Tibial nerve (tissue), 4 donors: ENCODE measurements at regions not wholly inside any gene's neighbourhood (a gene's known extent, or its start where the extent isn't known, plus 50 kb on each side); places are given as distances from the start of the nearest gene placed in this dataset.

Experiments used
- CTCF ChIP-seq, 5 experiments: fragments of 200-600 bp in 3 of 5; fragments of 450-650 bp in 2 of 5; sonication (generic) in 3 of 5; IDR thresholded peaks; one replicate each; pipeline ENCODE4 v1.5.1; 2016 to 2019; ENCODE audit warnings: antibody characterized with exemption in 5 of 5, mild to moderate bottlenecking in 3 of 5, moderate library complexity in 2 of 5
- EP300 ChIP-seq, 2 donors: sonication (generic); formaldehyde crosslinking; IDR thresholded peaks; one replicate each; pipeline ENCODE4 v1.6.1; 2017; ENCODE audit warnings: antibody characterized with exemption in 2 of 2, mild to moderate bottlenecking in 1 of 2

- TF ChIP-seq EP300 (IDR thresholded peaks at IDR 0.05) (no peak), CTCF (IDR thresholded peaks at IDR 0.05) (no peak)
Measured at GRCh38 chr10:59064080-59064692, 112.3 kb upstream of the PHYHIPL start.
